H1 (cell line): ENCODE measurements at regions not wholly inside any gene's neighbourhood (a gene's known extent, or its start where the extent isn't known, plus 50 kb on each side); places are given as distances from the start of the nearest gene placed in this dataset.

Experiments
- CTCF ChIA-PET: fragments of 300-600 bp; sonication (Branson Sonifier 250); formaldehyde crosslinking; loops from one replicate; lab custom pipeline; 2021; ENCODE audit not compliant: partially characterized antibody; lab: Charles Lee
- POLR2A ChIA-PET: fragments of 300-600 bp; sonication (Branson Sonifier 250); formaldehyde crosslinking; loops from one replicate; lab custom pipeline; 2021; ENCODE audit warnings: inconsistent platforms; ENCODE audit not compliant: partially characterized antibody; lab: Charles Lee
- DNase-seq, 2 experiments: peaks; one replicate each; pipeline versions ENCODE4 v3.0.0 to v3.0.0-alpha.2; 2010 to 2022; ENCODE audit warnings: low spot score in 2 of 2, low read depth in 1 of 2, mixed read lengths in 1 of 2
- FAIRE-seq: peaks from 2 replicates; lab custom pipeline; 2011; peaks lifted over from hg19 to GRCh38; lab: Jason Lieb, UNC
- H2AFZ ChIP-seq: 2 replicates; pipeline ENCODE4 v1.8.1; 2012; ENCODE audit warnings: low read length, inconsistent platforms
- H2AK5ac ChIP-seq: 2 replicates; pipeline ENCODE4 v1.6.1; 2013; ENCODE audit warnings: low read depth, low read length
- H2BK120ac ChIP-seq: replicated peaks from 2 replicates; pipeline ENCODE3; 2013; ENCODE audit warnings: low read depth, low read length, inconsistent platforms
- H2BK12ac ChIP-seq: 2 replicates; pipeline ENCODE4 v1.6.1; 2013; ENCODE audit warnings: low read depth, low read length
- H2BK15ac ChIP-seq: 2 replicates; pipeline ENCODE4 v1.6.1; 2013; ENCODE audit warnings: low read length
- H2BK20ac ChIP-seq: 2 replicates; pipeline ENCODE4 v1.6.1; 2013; ENCODE audit warnings: low read length
- H2BK5ac ChIP-seq: 2 replicates; pipeline ENCODE4 v1.6.1; 2013; ENCODE audit warnings: low read depth, low read length
- H3K14ac ChIP-seq: 2 replicates; pipeline ENCODE4 v1.6.1; 2013; ENCODE audit warnings: inconsistent platforms; ENCODE audit not compliant: insufficient read length
- H3K18ac ChIP-seq: 2 replicates; pipeline ENCODE4 v1.6.1; 2013; ENCODE audit warnings: low read length; ENCODE audit errors: extremely low read depth
- H3K23ac ChIP-seq: 2 replicates; pipeline ENCODE4 v1.6.1; 2013; ENCODE audit warnings: inconsistent platforms; ENCODE audit not compliant: insufficient read length
- H3K23me2 ChIP-seq: 2 replicates; pipeline ENCODE4 v1.6.1; 2013; ENCODE audit warnings: low read depth, low read length
- H3K27ac ChIP-seq: 2 replicates; pipeline ENCODE4 v1.6.1; 2011; ENCODE audit warnings: low read depth, low read length, inconsistent platforms
- H3K27me3 ChIP-seq, 4 experiments: replicated peaks in 1 of 4; 1 replicate in 1 of 4; 2 replicates in 3 of 4; pipeline versions ENCODE4 v1.6.1 to v1.8.1; 2011 to 2013; ENCODE audit warnings: low read length in 3 of 4, mild to moderate bottlenecking in 3 of 4, inconsistent platforms in 2 of 4, mixed read lengths in 2 of 4, moderate library complexity in 1 of 4; ENCODE audit not compliant: control insufficient read depth in 3 of 4, insufficient read depth in 3 of 4; ENCODE audit errors: extremely low read depth in 1 of 4
- H3K36me3 ChIP-seq, 4 experiments: 2 replicates each; pipeline versions ENCODE4 v1.6.1 to v1.8.1; 2011 to 2013; ENCODE audit warnings: mild to moderate bottlenecking in 4 of 4, low read length in 3 of 4, moderate library complexity in 2 of 4, control low read depth in 1 of 4, inconsistent platforms in 1 of 4; ENCODE audit not compliant: insufficient read depth in 4 of 4, control insufficient read depth in 2 of 4
- H3K4ac ChIP-seq: replicated peaks from 2 replicates; pipeline ENCODE3; 2013; ENCODE audit warnings: low read length, low read depth, mixed read lengths, inconsistent platforms; ENCODE audit not compliant: insufficient read length
- H3K4me1 ChIP-seq, 4 experiments: replicated peaks in 1 of 4; 1 replicate in 1 of 4; 2 replicates in 3 of 4; pipeline versions ENCODE4 v1.6.1 to v1.8.1; 2011 to 2013; ENCODE audit warnings: low read length in 3 of 4, inconsistent platforms in 2 of 4, mixed read lengths in 1 of 4; ENCODE audit not compliant: insufficient read depth in 4 of 4, control insufficient read depth in 3 of 4
- H3K4me2 ChIP-seq, 2 experiments: 2 replicates each; pipeline versions ENCODE4 v1.6.1 to v1.8.1; 2011 to 2013; ENCODE audit warnings: low read depth in 2 of 2, low read length in 2 of 2, control low read depth in 1 of 2, inconsistent platforms in 1 of 2, mild to moderate bottlenecking in 1 of 2; ENCODE audit not compliant: insufficient read depth in 1 of 2
- H3K4me3 ChIP-seq, 4 experiments: fragments of 200-600, 300-600 bp in 1 of 4; sonication (generic), shearing (Covaris generic), sonication (Bioruptor Twin) in 1 of 4; 2 replicates each; pipeline versions ENCODE4 v1.5.1 to v1.8.1; 2011 to 2016; ENCODE audit warnings: low read length in 4 of 4, low read depth in 3 of 4, control low read depth in 2 of 4, inconsistent platforms in 2 of 4, mild to moderate bottlenecking in 2 of 4, mixed read lengths in 1 of 4, moderate library complexity in 1 of 4; ENCODE audit not compliant: insufficient read depth in 2 of 4; ENCODE audit errors: extremely low read depth in 1 of 4
- H3K56ac ChIP-seq: replicated peaks from 2 replicates; pipeline ENCODE3; 2013; ENCODE audit warnings: low read depth, mild to moderate bottlenecking, mixed read lengths, low read length, inconsistent platforms; ENCODE audit not compliant: insufficient read length
- H3K79me1 ChIP-seq: 2 replicates; pipeline ENCODE4 v1.6.1; 2013; ENCODE audit warnings: low read depth, low read length, control low read depth
- H3K79me2 ChIP-seq, 2 experiments: 2 replicates each; pipeline versions ENCODE4 v1.6.1 to v1.8.1; 2012 to 2013; ENCODE audit warnings: low read length in 2 of 2, mild to moderate bottlenecking in 2 of 2, inconsistent platforms in 1 of 2; ENCODE audit not compliant: insufficient read depth in 2 of 2, control insufficient read depth in 1 of 2
- H3K9ac ChIP-seq, 4 experiments: replicated peaks in 1 of 4; 1 replicate in 1 of 4; 2 replicates in 3 of 4; pipeline versions ENCODE4 v1.6.1 to v1.8.1; 2011 to 2013; ENCODE audit warnings: low read depth in 3 of 4, low read length in 3 of 4, control low read depth in 2 of 4, mild to moderate bottlenecking in 2 of 4, moderate library complexity in 2 of 4, inconsistent platforms in 1 of 4; ENCODE audit errors: extremely low read depth in 1 of 4
- H3K9me3 ChIP-seq, 2 experiments: 2 replicates each; pipeline versions ENCODE4 v1.6.1 to v1.8.1; 2012 to 2013; ENCODE audit warnings: mild to moderate bottlenecking in 2 of 2, moderate library complexity in 2 of 2, control low read depth in 1 of 2, inconsistent platforms in 1 of 2, low read depth in 1 of 2, low read length in 1 of 2, mixed read lengths in 1 of 2; ENCODE audit not compliant: insufficient read depth in 2 of 2
- H4K20me1 ChIP-seq, 2 experiments: replicated peaks in 1 of 2; 2 replicates each; pipeline versions ENCODE3 to v1.8.1; 2011 to 2013; ENCODE audit warnings: inconsistent platforms in 2 of 2, low read length in 2 of 2, mild to moderate bottlenecking in 1 of 2; ENCODE audit not compliant: insufficient read depth in 2 of 2, control insufficient read depth in 1 of 2
- H4K5ac ChIP-seq: 2 replicates; pipeline ENCODE4 v1.6.1; 2013; ENCODE audit warnings: low read length, low read depth, mixed read lengths, inconsistent platforms; ENCODE audit not compliant: insufficient read length
- H4K8ac ChIP-seq: 2 replicates; pipeline ENCODE4 v1.8.0; 2013; ENCODE audit warnings: mild to moderate bottlenecking, moderate library complexity, low read length, inconsistent platforms; ENCODE audit not compliant: insufficient read depth; ENCODE audit errors: extremely low read depth
- H4K91ac ChIP-seq: replicated peaks from 2 replicates; pipeline ENCODE3; 2013; ENCODE audit warnings: low read length, mixed read lengths, inconsistent platforms; ENCODE audit not compliant: insufficient read length
- EP300 ChIP-seq, 2 experiments: IDR thresholded peaks; 1 replicate in 1 of 2; 2 replicates in 1 of 2; pipeline ENCODE4 v1.6.1; 2011 to 2012; ENCODE audit warnings: low read depth in 2 of 2, low read length in 2 of 2, mild to moderate bottlenecking in 2 of 2, borderline replicate concordance in 1 of 2, inconsistent platforms in 1 of 2, moderate library complexity in 1 of 2
- GABPA ChIP-seq: IDR thresholded peaks from 2 replicates; pipeline ENCODE4 v1.6.1; 2011; ENCODE audit warnings: mild to moderate bottlenecking, low read length, moderate library complexity, borderline replicate concordance; ENCODE audit not compliant: insufficient read depth
- JUND ChIP-seq: IDR thresholded peaks from 2 replicates; pipeline ENCODE4 v1.6.1; 2011; ENCODE audit warnings: mild to moderate bottlenecking, improper control_type of control experiment, low read length
- SUZ12 ChIP-seq: fragments of 200-600 bp; sonication (generic); IDR thresholded peaks from 2 replicates; pipeline ENCODE4 v1.6.1; 2012; ENCODE audit warnings: mild to moderate bottlenecking, inconsistent platforms, low read length, moderate library complexity, mixed read lengths
- WGBS, 2 experiments: shearing (Covaris generic) in 1 of 2; methylation state at CpG; one replicate each; pipeline versions ENCODE4 v1.1.6 to v1.1.7; 2013 to 2015; ENCODE audit warnings: low lambda C conversion rate in 2 of 2, mixed read lengths in 2 of 2, inconsistent platforms in 1 of 2, low coverage in 1 of 2, missing lambda C conversion rate in 1 of 2; ENCODE audit not compliant: insufficient replicate concordance in 2 of 2, insufficient coverage in 1 of 2, insufficient read length in 1 of 2; ENCODE audit errors: extremely low coverage in 1 of 2, missing lambda C conversion rate in 1 of 2; 5-methylcytosine and 5-hydroxymethylcytosine counted together

DNA sequence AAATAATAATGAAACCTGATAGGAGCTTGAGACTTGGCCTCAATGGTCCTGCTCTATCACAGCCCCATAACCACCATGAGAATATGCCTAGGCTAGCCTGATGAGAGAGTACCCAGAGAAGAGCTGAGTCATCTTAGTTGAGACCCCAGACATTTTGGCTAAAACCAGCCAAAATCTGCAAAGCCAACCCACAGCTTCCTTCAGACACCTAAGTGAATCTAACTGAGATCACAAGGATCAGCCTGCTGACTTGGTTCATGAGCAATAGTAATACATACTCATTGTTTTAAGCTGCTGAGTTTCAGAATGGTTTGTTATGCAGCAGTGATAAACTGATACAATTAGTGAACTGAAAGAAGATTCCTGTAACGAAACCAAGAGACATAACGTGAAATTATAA is 473.7 kb upstream of the PTGER4 start:
- Histone ChIP-seq H3K9ac (no peak overlapping the region), H2BK5ac (no peak overlapping the region), H3K27me3 (no peaks in the 10 kb centered on the region), H2BK12ac (no peak overlapping the region), H3K23ac (no peak overlapping the region), H2AK5ac (no peak overlapping the region), H3K4me1 (no peaks in the 10 kb centered on the region), H2AFZ (0 out of 2 replicates have a peak overlapping the region, but pooled peaks have one; percentile 13), H3K36me3 (no peaks in the 10 kb centered on the region), H4K20me1 (no peaks in the 10 kb centered on the region), H3K79me2 (no peaks in the 10 kb centered on the region), H3K9me3 (no peaks in the 10 kb centered on the region), H3K18ac (no peak overlapping the region), H3K56ac (no peak overlapping the region), H3K23me2 (no peaks in the 10 kb centered on the region), H3K4me2 (no peak overlapping the region), H2BK120ac (no peak overlapping the region), H3K79me1 (no peaks in the 10 kb centered on the region), H4K5ac (no peak overlapping the region), H3K27ac (no peak overlapping the region), H2BK15ac (no peak overlapping the region), H3K4me3 (no peak overlapping the region), H4K8ac (no peak overlapping the region), H2BK20ac (no peak overlapping the region), H3K14ac (no peak overlapping the region), H3K4ac (no peak overlapping the region), H4K91ac (no peak overlapping the region)
- 86% methylated on average over 2 of the region's 2 CpGs; no CpG with 5 or more reads in 1 of the 2 experiments for WGBS, 2 experiments
- TF ChIP-seq GABPA (no peak), JUND (no peak), EP300 (IDR thresholded peaks at IDR 0.05; ENCODE audit: borderline replicate concordance in 1 of 2, low read depth in 2 of 2, low read length in 2 of 2) (no peak), SUZ12 (no peak)
- ChIA-PET CTCF (interaction anchor here (0.8 kb wide), 1 partner anchor 83 kb away, joined by 3 read pairs; no protein-coding TSS in a partner anchor), POLR2A (no interaction called here)
- FAIRE-seq (no peak), DNase-seq (no peak)
